HCT116 (cell line): ENCODE measurements at regions not wholly inside any gene's neighbourhood (a gene's known extent, or its start where the extent isn't known, plus 50 kb on each side); places are given as distances from the start of the nearest gene placed in this dataset.

Experiments
- ATAC-seq: fragments of 200-7000 bp; cut with Tn5 transposase; 2 replicates; pipeline ENCODE4 v1.9.1; 2020; ENCODE audit warnings: mild to moderate bottlenecking, moderate library complexity
- BruUV-seq: library from RNA; stranded (reverse); fragments of 400-500 nt; replicated peaks from 2 replicates; lab custom pipeline; 2021; lab: Mats Ljungman, UMichigan
- CTCF ChIA-PET: fragments of 300-600 bp; sonication (Branson Sonifier 250); formaldehyde crosslinking; loops from one replicate; lab custom pipeline; 2021; ENCODE audit warnings: antibody characterized with exemption; lab: Charles Lee
- POLR2A ChIA-PET: fragments of 300-600, 350-600 bp; sonication (Branson Sonifier 250); formaldehyde crosslinking; loops from one replicate; lab custom pipeline; 2021; ENCODE audit warnings: antibody characterized with exemption; lab: Charles Lee
- RAD21 ChIA-PET, 2 experiments: fragments of 300-600 bp; sonication (Branson Sonifier 250); formaldehyde crosslinking; loops; one replicate each; lab custom pipeline; 2023; ENCODE audit warnings: low total read pairs in 2 of 2; ENCODE audit not compliant: uncharacterized antibody in 2 of 2, unreplicated experiment in 2 of 2, low non-redundant PET in 1 of 2; lab: Charles Lee
- DNase-seq: peaks from one replicate; pipeline ENCODE4 v3.0.0-alpha.2; 2010; ENCODE audit warnings: low read depth, low spot score
- H2AFZ ChIP-seq: fragments of 200-600 bp; shearing (Covaris generic), sonication (generic); 2 replicates; pipeline ENCODE4 v1.6.1; 2017; ENCODE audit warnings: low read depth, mixed run types, mixed read lengths, antibody characterized with exemption, low read length; ENCODE audit not compliant: poor library complexity, severe bottlenecking
- H3K27ac ChIP-seq: 2 replicates; pipeline ENCODE4 v1.5.1; 2012; ENCODE audit warnings: low read depth, low read length
- H3K27me3 ChIP-seq: fragments of 200-600 bp; sonication (generic); 2 replicates; pipeline ENCODE4 v1.6.1; 2016; ENCODE audit warnings: mixed run types, low read length, mixed read lengths; ENCODE audit not compliant: insufficient read depth
- H3K36me3 ChIP-seq, 2 experiments: fragments of 200-500 bp in 1 of 2; fragments of 200-600 bp in 1 of 2; sonication (Bioruptor generic) in 1 of 2; sonication (generic) in 1 of 2; 2 replicates each; pipeline versions ENCODE4 v1.5.1 to v1.6.1; 2014 to 2016; ENCODE audit warnings: low read length in 2 of 2, inconsistent platforms in 1 of 2, mixed read lengths in 1 of 2, mixed run types in 1 of 2; ENCODE audit not compliant: insufficient read depth in 2 of 2, control insufficient read depth in 1 of 2
- H3K4me1 ChIP-seq, 2 experiments: fragments of 200-600 bp in 1 of 2; sonication (generic) in 1 of 2; 2 replicates each; pipeline versions ENCODE4 v1.5.1 to v1.6.1; 2012 to 2017; ENCODE audit warnings: low read length in 2 of 2, inconsistent platforms in 1 of 2, mild to moderate bottlenecking in 1 of 2, mixed read lengths in 1 of 2, mixed run types in 1 of 2, moderate library complexity in 1 of 2; ENCODE audit not compliant: insufficient read depth in 2 of 2, control insufficient read depth in 1 of 2
- H3K4me2 ChIP-seq: fragments of 200-600 bp; sonication (generic); 2 replicates; pipeline ENCODE4 v1.6.1; 2017; ENCODE audit warnings: mixed run types, low read length, mixed read lengths
- H3K4me3 ChIP-seq, 2 experiments: fragments of 200-600 bp in 1 of 2; sonication (generic) in 1 of 2; replicated peaks in 1 of 2; 2 replicates each; pipeline ENCODE4 v1.5.1; 2011 to 2016; ENCODE audit warnings: low read length in 2 of 2, control low read depth in 1 of 2, low read depth in 1 of 2, mild to moderate bottlenecking in 1 of 2, mixed read lengths in 1 of 2, mixed run types in 1 of 2
- H3K79me2 ChIP-seq: fragments of 200-600 bp; sonication (generic); 2 replicates; pipeline ENCODE4 v1.6.1; 2017; ENCODE audit warnings: mild to moderate bottlenecking, mixed run types, low read length, moderate library complexity, mixed read lengths; ENCODE audit not compliant: insufficient read depth
- H3K9ac ChIP-seq: fragments of 200-600 bp; sonication (generic); 2 replicates; pipeline ENCODE4 v1.6.1; 2016; ENCODE audit warnings: low read length, mixed read lengths
- H3K9me2 ChIP-seq: fragments of 200-600 bp; sonication (generic), shearing (Covaris generic); 2 replicates; pipeline ENCODE4 v1.6.1; 2017; ENCODE audit warnings: mixed run types, mild to moderate bottlenecking, moderate library complexity; ENCODE audit not compliant: insufficient read depth
- H3K9me3 ChIP-seq, 2 experiments: fragments of 200-500 bp in 1 of 2; fragments of 200-600 bp in 1 of 2; sonication (Bioruptor generic) in 1 of 2; sonication (generic) in 1 of 2; 2 replicates each; pipeline ENCODE4 v1.6.1; 2014 to 2017; ENCODE audit warnings: low read length in 2 of 2, mixed read lengths in 2 of 2, inconsistent platforms in 1 of 2, low read depth in 1 of 2, mild to moderate bottlenecking in 1 of 2, mixed run types in 1 of 2, moderate library complexity in 1 of 2; ENCODE audit not compliant: control insufficient read depth in 1 of 2, insufficient read depth in 1 of 2
- H4K20me1 ChIP-seq: fragments of 200-600 bp; sonication (generic), shearing (Covaris generic); 2 replicates; pipeline ENCODE4 v1.6.1; 2017; ENCODE audit warnings: mixed run types, mild to moderate bottlenecking, moderate library complexity; ENCODE audit not compliant: insufficient read depth
- CBX3 ChIP-seq: IDR thresholded peaks from 2 replicates; pipeline ENCODE4 v1.6.1; 2012; ENCODE audit warnings: low read depth
- EGR1 ChIP-seq: IDR thresholded peaks from 2 replicates; pipeline ENCODE4 v1.6.1; 2012; ENCODE audit warnings: low read depth
- ELF1 ChIP-seq: IDR thresholded peaks from 2 replicates; pipeline ENCODE4 v1.6.1; 2012; ENCODE audit warnings: low read depth, borderline replicate concordance
- EZH2 ChIP-seq: fragments of 200-600 bp; sonication (generic); IDR thresholded peaks from 2 replicates; pipeline ENCODE4 v1.6.1; 2017; ENCODE audit warnings: antibody characterized with exemption, mixed run types
- EZH2phosphoT487 ChIP-seq: fragments of 200-600 bp; IDR thresholded peaks from 2 replicates; pipeline ENCODE4 v1.6.1; 2018; ENCODE audit warnings: antibody characterized with exemption, borderline replicate concordance
- FOSL1 ChIP-seq: IDR thresholded peaks from 2 replicates; pipeline ENCODE4 v1.6.1; 2012; ENCODE audit warnings: low read depth
- JUND ChIP-seq: IDR thresholded peaks from 2 replicates; pipeline ENCODE4 v1.6.1; 2012
- RAD21 ChIP-seq: IDR thresholded peaks from 2 replicates; pipeline ENCODE4 v1.6.1; 2012; ENCODE audit warnings: low read depth, mild to moderate bottlenecking
- SP1 ChIP-seq: IDR thresholded peaks from 2 replicates; pipeline ENCODE4 v1.6.1; 2012; ENCODE audit warnings: low read depth
- YY1 ChIP-seq: IDR thresholded peaks from 2 replicates; pipeline ENCODE4 v1.6.1; 2011; ENCODE audit warnings: low read length, low read depth, moderate library complexity, mild to moderate bottlenecking; ENCODE audit not compliant: insufficient replicate concordance; ENCODE audit errors: extremely low read depth
- ZFX ChIP-seq: fragments of 450-650 bp; IDR thresholded peaks from 2 replicates; pipeline ENCODE4 v1.6.1; 2017
- ZNF274 ChIP-seq: fragments of 200-500 bp; sonication (Bioruptor generic); IDR thresholded peaks from 2 replicates; pipeline ENCODE4 v1.6.1; 2014; ENCODE audit warnings: mild to moderate bottlenecking, low read depth, low read length, inconsistent platforms
- intact Hi-C: fragments of 100-400 bp; cut with micrococcal nuclease; formaldehyde crosslinking; loops from 2 replicates; pipeline ENCODE4 v1.10.0; 2022
- TF ChIP-seq, protein P1 (sequence below), 3 experiments: fragments of 200-600 bp in 1 of 3; sonication (generic) in 1 of 3; IDR thresholded peaks in 2 of 3; conservative IDR thresholded peaks in 1 of 3; 2 replicates each; pipeline ENCODE4 v1.5.1; 2012 to 2017; ENCODE audit warnings: low read depth in 2 of 3, low read length in 2 of 3, antibody characterized with exemption in 1 of 3, borderline replicate concordance in 1 of 3, control low read depth in 1 of 3, mild to moderate bottlenecking in 1 of 3, mixed read lengths in 1 of 3, mixed run types in 1 of 3, moderate library complexity in 1 of 3; ENCODE audit not compliant: insufficient read depth in 1 of 3
- TF ChIP-seq, protein P2 (sequence below): IDR thresholded peaks from 2 replicates; pipeline ENCODE4 v1.6.1; 2012

DNA sequence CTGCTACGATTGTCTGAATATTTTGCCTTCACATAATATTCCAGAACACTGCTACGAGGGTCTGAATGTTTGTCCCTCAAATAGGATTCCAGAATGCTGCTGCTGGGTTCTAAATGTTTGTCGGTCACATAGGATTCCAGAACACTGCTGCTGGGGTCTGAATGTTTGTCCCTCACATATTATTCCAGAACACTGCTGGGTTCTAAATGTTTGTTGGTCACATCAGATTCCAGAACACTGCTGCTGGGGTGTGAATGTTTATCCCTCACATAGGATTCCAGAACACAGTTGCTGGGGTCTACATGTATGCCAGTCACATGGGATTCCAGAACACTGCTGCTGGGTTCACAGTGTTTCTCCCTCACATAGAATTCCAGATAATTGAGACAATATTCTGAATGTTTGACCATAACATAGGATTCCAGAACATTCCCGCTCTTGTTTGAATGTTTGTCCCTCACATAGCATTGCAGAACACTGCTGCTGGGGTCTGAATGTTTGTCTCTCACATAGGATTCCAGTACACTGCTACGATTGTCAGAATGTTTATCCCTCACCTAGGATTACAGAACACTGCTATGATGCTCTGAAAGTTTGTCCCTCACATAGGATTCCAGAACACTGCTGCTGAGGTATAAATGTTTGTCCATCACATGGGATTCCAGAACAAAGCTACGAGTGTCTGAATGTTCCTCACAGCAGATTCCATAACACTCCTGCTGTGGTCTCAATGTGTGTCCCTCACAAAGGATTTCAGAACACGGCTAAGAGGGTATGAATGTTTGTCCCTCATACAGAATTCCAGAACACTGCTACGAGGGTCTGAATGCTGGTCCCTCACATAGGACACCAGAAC lies 201.8 kb downstream of the FOXD4L6 start:
- no peak overlapping the region for H3K27ac ChIP-seq
- no peaks in the 10 kb centered on the region for H3K9me2 ChIP-seq
- H3K36me3 ChIP-seq: no peaks in the 10 kb centered on the region
- intact Hi-C loops: no loop called here
- RAD21 ChIA-PET: no interaction called here
- H2AFZ ChIP-seq: no peak overlapping the region
- POLR2A ChIA-PET: no interaction called here
- TF ChIP-seq EGR1: no peak
- TF ChIP-seq, protein P1, sequence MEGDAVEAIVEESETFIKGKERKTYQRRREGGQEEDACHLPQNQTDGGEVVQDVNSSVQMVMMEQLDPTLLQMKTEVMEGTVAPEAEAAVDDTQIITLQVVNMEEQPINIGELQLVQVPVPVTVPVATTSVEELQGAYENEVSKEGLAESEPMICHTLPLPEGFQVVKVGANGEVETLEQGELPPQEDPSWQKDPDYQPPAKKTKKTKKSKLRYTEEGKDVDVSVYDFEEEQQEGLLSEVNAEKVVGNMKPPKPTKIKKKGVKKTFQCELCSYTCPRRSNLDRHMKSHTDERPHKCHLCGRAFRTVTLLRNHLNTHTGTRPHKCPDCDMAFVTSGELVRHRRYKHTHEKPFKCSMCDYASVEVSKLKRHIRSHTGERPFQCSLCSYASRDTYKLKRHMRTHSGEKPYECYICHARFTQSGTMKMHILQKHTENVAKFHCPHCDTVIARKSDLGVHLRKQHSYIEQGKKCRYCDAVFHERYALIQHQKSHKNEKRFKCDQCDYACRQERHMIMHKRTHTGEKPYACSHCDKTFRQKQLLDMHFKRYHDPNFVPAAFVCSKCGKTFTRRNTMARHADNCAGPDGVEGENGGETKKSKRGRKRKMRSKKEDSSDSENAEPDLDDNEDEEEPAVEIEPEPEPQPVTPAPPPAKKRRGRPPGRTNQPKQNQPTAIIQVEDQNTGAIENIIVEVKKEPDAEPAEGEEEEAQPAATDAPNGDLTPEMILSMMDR (IDR thresholded peaks at IDR 0.05 in 2 of 3, conservative IDR thresholded peaks at IDR 0.05 in 1 of 3; ENCODE audit: borderline replicate concordance in 1 of 3, insufficient read depth in 1 of 3, low read depth in 2 of 3, low read length in 2 of 3): no peak
- TF ChIP-seq ZNF274: no peak
- TF ChIP-seq, protein P2, sequence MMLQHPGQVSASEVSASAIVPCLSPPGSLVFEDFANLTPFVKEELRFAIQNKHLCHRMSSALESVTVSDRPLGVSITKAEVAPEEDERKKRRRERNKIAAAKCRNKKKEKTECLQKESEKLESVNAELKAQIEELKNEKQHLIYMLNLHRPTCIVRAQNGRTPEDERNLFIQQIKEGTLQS: no peak
- no peak for TF ChIP-seq ZFX
- TF ChIP-seq SP1: no peak
- TF ChIP-seq, all 23 proteins: peak for 0
- Histone ChIP-seq H4K20me1 (no peaks in the 10 kb centered on the region), H3K9me3 (no peaks in the 10 kb centered on the region), H3K27me3 (peaks cover 69% of the 10 kb centered on the region), H3K4me1 (no peaks in the 10 kb centered on the region), H3K4me2 (no peak overlapping the region), H3K9ac (no peak overlapping the region), H3K4me3 (no peak overlapping the region), H3K79me2 (no peaks in the 10 kb centered on the region)
- ATAC-seq (no peak), DNase-seq (no peak)
- CTCF ChIA-PET: no interaction called here
- BruUV-seq: no TSS peak

DNA sequence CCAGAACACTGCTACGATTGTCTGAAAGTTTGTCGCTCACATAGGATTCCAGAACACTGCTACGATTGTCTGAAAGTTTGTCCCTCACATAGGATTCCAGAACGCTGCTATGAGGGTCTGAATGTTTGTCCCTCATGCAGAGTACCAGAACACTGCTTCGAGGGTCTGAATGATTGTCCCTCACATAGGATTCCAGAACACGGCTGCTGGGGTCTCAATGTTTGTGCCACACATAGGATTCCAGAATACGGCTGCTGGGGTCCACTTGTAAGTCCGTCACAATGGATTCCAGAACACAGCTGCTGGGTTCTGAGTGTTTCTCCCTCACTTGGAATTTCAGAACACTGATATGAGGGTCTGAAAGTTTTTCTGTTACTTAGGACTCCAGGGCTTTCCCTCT lies 203.3 kb downstream of the FOXD4L6 start:
- intact Hi-C loops: no loop called here
- H3K9me3 ChIP-seq: no peaks in the 10 kb centered on the region
- DNase-seq (no peak), ATAC-seq (no peak)
- no peak overlapping the region for H2AFZ ChIP-seq
- H3K36me3 ChIP-seq: no peaks in the 10 kb centered on the region
- H4K20me1 ChIP-seq: no peaks in the 10 kb centered on the region
- no TSS peak for BruUV-seq
- peaks cover 69% of the 10 kb centered on the region for H3K27me3 ChIP-seq
- no peak overlapping the region for H3K4me2 ChIP-seq
- H3K9ac ChIP-seq: no peak overlapping the region
- H3K79me2 ChIP-seq: no peaks in the 10 kb centered on the region
- H3K27ac ChIP-seq: no peak overlapping the region
- ChIA-PET POLR2A (no interaction called here), CTCF (no interaction called here), RAD21 (no interaction called here)
- TF ChIP-seq RAD21: no peak
- no peak for TF ChIP-seq EZH2
- TF ChIP-seq FOSL1: no peak
- no peak for TF ChIP-seq ZNF274
- no peak for TF ChIP-seq SP1
- TF ChIP-seq JUND: no peak
- TF ChIP-seq YY1: no peak
- TF ChIP-seq ELF1: no peak
- TF ChIP-seq EZH2phosphoT487: no peak
- TF ChIP-seq CBX3: no peak
- TF ChIP-seq EGR1: no peak
- H3K4me1 ChIP-seq: no peaks in the 10 kb centered on the region
- no peaks in the 10 kb centered on the region for H3K9me2 ChIP-seq
- no peak overlapping the region for H3K4me3 ChIP-seq
